Peyer's patch (tissue), 4 donors: ENCODE measurements at regions not wholly inside any gene's neighbourhood (a gene's known extent, or its start where the extent isn't known, plus 50 kb on each side); places are given as distances from the start of the nearest gene placed in this dataset.

Experiments used
- DNase-seq, 3 donors: peaks; one replicate each; pipeline ENCODE4 v3.0.0-alpha.2; 2017 to 2019
- H3K27ac ChIP-seq, 4 donors: fragments of 200-600 bp; sonication (generic); one replicate each; pipeline ENCODE4 v1.5.1; 2016 to 2019
- H3K27me3 ChIP-seq, 2 donors: fragments of 200-600 bp; sonication (generic); one replicate each; pipeline ENCODE4 v1.5.1; 2019
- H3K36me3 ChIP-seq, 3 donors: fragments of 200-600 bp; sonication (generic); one replicate each; pipeline ENCODE4 v1.5.1; 2016 to 2019
- H3K4me1 ChIP-seq, 4 donors: fragments of 200-600 bp; sonication (generic); one replicate each; pipeline ENCODE4 v1.5.1; 2016 to 2019
- H3K4me3 ChIP-seq, 4 donors: fragments of 200-600 bp; sonication (generic); 1 replicate in 3 of 4; 2 replicates in 1 of 4; pipeline ENCODE4 v1.5.1; 2016 to 2019; ENCODE audit warnings: mild to moderate bottlenecking in 1 of 4
- H3K9me3 ChIP-seq, 4 donors: fragments of 200-600 bp; sonication (generic); one replicate each; pipeline ENCODE4 v1.5.1; 2016 to 2019; ENCODE audit warnings: mild to moderate bottlenecking in 1 of 4
- POLR2A ChIP-seq, 2 donors: fragments of 450-650 bp; IDR thresholded peaks; one replicate each; pipeline ENCODE4 v1.5.1; 2017; ENCODE audit warnings: antibody characterized with exemption in 2 of 2, mild to moderate bottlenecking in 2 of 2, moderate library complexity in 2 of 2
- TF ChIP-seq, protein P1 (sequence below), 6 experiments: fragments of 450-650 bp in 4 of 6; fragments of 200-600 bp in 2 of 6; sonication (generic) in 1 of 6; IDR thresholded peaks; one replicate each; pipeline ENCODE4 v1.5.1; 2017 to 2019; ENCODE audit warnings: antibody characterized with exemption in 6 of 6, mild to moderate bottlenecking in 3 of 6, moderate library complexity in 1 of 6

DNA sequence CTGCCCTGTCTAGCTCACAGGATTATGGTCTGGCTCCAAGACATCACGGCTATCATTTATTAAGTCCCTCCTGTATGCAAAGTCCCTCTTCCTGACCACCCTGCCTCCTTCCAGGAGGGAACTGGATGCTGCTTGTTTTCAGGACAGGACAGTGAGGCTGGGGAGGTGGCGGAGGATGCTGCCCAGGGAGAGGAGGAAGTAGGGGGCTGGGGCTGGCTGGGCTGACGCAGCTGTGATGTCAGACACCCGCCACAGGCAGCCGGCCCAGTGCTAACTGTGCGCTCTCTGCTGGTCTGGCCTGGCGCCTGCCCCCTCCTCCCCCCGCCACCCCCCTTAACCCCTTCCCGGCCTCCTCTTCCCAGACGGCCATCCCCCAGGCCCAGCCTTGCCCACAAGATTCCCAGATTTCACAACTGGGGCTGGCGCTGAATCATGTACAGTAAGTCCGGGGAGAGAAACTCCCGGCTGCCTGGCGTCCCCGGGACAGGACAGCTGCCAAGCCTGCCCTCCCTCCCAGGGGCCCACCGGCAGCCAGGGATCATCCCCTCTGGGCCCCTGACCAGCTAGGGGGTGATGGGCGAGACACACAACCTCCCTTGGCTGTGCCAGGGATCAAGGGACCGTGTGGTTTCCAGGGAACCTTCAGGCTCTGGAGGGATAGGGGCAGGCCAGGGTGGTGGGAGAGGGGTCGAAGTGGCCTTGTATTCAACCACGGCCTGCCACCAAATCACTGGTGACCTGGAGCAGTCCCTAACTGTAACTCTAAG is 118.1 kb downstream of the CEBPB start:
- Histone ChIP-seq H3K27me3 (no peaks in the 10 kb centered on the region), H3K36me3 (no peaks in the 10 kb centered on the region), H3K27ac (peak overlapping the region; percentile 60 to 95 (median 76)), H3K9me3 (no peaks in the 10 kb centered on the region), H3K4me1 (peaks cover 0 to 51% (median 5%) of the 10 kb centered on the region in 4 donors), H3K4me3 (no peak overlapping the region)
- DNase-seq, result peak; percentile 42 to 85 (median 70)
- peak in 1 of 2 donors; percentile 37 for TF ChIP-seq POLR2A (IDR thresholded peaks at IDR 0.05)
- TF ChIP-seq, protein P1, sequence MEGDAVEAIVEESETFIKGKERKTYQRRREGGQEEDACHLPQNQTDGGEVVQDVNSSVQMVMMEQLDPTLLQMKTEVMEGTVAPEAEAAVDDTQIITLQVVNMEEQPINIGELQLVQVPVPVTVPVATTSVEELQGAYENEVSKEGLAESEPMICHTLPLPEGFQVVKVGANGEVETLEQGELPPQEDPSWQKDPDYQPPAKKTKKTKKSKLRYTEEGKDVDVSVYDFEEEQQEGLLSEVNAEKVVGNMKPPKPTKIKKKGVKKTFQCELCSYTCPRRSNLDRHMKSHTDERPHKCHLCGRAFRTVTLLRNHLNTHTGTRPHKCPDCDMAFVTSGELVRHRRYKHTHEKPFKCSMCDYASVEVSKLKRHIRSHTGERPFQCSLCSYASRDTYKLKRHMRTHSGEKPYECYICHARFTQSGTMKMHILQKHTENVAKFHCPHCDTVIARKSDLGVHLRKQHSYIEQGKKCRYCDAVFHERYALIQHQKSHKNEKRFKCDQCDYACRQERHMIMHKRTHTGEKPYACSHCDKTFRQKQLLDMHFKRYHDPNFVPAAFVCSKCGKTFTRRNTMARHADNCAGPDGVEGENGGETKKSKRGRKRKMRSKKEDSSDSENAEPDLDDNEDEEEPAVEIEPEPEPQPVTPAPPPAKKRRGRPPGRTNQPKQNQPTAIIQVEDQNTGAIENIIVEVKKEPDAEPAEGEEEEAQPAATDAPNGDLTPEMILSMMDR (IDR thresholded peaks at IDR 0.05), result no peak

DNA sequence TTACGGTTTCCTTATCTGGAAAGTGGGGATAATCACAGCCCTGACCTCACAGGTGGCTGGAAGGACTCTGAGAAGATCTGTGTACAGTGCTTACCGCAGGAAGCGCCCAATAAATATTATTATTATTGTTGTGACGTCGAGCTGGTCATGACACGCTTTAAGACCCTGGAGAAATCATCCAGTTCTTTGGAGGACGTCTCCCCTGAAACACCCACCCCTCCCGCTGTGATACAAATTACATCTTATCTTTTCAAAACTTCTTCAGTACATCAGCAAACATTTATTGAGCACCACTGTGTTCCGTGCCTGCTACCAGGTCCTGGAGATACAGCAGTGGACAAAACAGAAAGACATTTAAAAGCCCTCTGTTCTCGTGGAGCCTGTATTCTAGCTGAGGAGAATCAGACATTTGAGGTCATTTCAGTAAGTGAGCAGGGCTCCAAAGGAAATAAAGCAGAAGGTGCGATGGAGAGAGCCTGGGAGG is 118.7 kb downstream of the CEBPB start:
- no peak for DNase-seq
- H3K4me3 ChIP-seq, result no peak overlapping the region

DNA sequence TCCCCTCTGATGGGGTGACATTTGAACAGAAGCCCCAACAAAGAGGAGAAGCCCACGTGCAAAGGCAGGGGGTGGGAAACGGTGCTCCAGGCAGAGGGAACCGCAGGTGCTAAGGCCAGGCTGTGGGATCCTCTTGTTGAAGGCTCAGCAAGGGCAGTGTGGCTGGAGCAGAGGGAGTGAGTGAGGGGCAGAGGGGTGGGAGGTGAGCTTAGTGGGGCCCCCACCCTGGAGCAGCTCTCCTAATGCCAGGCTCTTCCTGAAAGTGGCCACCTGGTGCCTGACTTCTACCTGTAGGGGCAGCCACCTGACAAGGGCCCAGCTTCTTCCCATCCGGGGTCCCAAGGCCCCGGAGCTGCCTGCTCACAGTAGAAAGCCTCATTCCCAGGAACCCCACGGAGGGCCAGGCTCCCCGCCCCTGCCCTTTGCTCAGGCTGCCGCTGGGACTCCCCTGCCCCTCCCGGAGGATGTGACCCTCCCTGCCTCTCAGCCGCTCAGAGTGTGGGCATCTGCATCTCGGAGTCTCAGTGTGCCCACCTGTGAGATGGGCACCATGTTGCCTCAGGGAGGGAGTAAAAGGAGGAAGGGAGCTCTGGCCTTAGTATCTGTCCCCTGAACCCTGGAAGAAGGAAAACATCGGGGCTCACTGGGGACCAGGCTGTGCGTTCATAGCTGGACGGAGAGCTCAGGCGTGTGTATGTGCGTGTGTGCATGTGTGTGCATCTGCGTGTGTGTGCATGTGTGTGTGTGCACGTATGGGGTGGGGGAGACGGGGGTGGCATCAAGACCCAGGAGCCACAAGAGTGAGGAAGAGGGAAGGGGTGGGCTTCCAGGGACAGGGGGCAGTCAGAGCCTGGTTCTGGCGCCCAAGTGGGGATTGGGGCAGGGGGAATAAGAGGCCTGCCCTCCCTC is 119.4 kb downstream of the CEBPB start:
- no peak overlapping the region for H3K4me3 ChIP-seq
- no peaks in the 10 kb centered on the region for H3K36me3 ChIP-seq

More for the DNA sequence above, 118.7 kb downstream of the CEBPB start:
- Histone ChIP-seq H3K36me3 (no peaks in the 10 kb centered on the region), H3K9me3 (no peaks in the 10 kb centered on the region), H3K27ac (peak overlapping the region; percentile 60 to 95 (median 76)), H3K27me3 (no peaks in the 10 kb centered on the region), H3K4me1 (peaks cover 0 to 45% (median 5%) of the 10 kb centered on the region in 4 donors)
- TF ChIP-seq, protein P1 (IDR thresholded peaks at IDR 0.05), result no peak
- no peak for TF ChIP-seq POLR2A (IDR thresholded peaks at IDR 0.05)

DNA sequence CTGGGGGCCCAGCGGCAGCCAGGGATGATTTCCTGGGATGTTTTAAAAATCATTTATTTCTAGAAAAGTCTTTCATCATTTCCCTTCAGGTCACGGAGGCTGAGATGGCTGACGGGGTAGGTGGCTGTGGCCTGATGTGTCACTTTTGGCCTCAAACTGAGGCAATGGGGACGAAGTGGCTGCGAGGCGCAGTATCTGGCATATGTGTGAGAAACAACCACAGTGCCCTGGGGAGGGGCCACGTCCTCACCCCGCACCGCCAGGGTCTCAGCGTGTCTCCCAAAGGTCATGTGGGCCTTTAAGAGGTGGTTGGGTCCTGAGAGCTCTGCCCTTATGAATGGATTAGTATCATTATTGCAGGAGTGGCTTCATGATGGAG is 120.0 kb downstream of the CEBPB start:
- TF ChIP-seq, protein P1 (IDR thresholded peaks at IDR 0.05), result no peak
- no peak for TF ChIP-seq POLR2A (IDR thresholded peaks at IDR 0.05)
- Histone ChIP-seq H3K36me3 (no peaks in the 10 kb centered on the region), H3K27ac (peak overlapping the region in 1 of 4 donors; percentile 95)

More for the DNA sequence above, 119.4 kb downstream of the CEBPB start:
- peak overlapping the region; percentile 60 to 95 (median 76) for H3K27ac ChIP-seq
- H3K9me3 ChIP-seq, result no peaks in the 10 kb centered on the region
- no peak for TF ChIP-seq POLR2A (IDR thresholded peaks at IDR 0.05)
- TF ChIP-seq, protein P1 (IDR thresholded peaks at IDR 0.05), result no peak
- peak in 1 of 3 donors; percentile 45 for DNase-seq
- no peaks in the 10 kb centered on the region for H3K27me3 ChIP-seq
- peaks cover 0 to 38% (median 5%) of the 10 kb centered on the region in 4 donors for H3K4me1 ChIP-seq

DNA sequence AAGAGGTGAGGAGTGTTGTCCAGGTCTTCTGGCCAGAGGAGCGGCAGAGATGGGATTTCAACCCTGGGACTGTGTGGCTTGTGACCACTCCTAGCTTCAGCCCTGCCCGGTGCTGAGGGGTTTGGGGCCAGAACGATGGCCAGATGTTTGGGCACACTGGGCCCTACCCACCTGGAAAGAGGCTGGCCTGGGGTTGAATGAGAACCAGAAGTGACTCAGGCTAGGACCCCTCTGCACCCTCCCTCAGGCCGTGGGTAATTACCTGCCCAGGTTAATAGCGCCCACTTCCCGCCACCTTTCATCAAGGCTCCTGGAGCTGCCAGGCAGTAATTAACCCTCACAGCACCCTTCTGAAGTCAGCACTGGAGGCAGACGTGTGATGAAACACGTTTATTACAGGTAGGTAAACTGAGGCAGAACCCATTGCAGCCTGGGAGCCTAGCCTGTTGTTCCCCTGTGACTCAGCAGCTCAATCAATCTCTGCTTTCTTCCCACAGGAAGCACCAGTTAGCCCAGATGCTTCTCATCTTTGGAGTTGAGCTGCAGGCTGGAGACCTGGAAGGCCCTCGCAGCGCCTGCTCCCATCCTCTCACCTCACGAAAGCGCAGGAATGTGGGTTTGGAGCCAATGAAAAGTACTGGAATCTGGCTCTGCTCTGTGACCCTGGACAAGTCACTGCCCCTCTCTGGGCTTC is 120.8 kb downstream of the CEBPB start:
- peak in 1 of 3 donors; percentile 38 for DNase-seq
- Histone ChIP-seq H3K27me3 (no peaks in the 10 kb centered on the region), H3K36me3 (no peaks in the 10 kb centered on the region), H3K4me1 (peaks cover 0 to 24% (median 4%) of the 10 kb centered on the region in 4 donors), H3K9me3 (no peaks in the 10 kb centered on the region), H3K27ac (peak overlapping the region in 2 of 4 donors; percentile 57 to 95), H3K4me3 (no peak overlapping the region)
- TF ChIP-seq, protein P1 (IDR thresholded peaks at IDR 0.05), result no peak
- no peak for TF ChIP-seq POLR2A (IDR thresholded peaks at IDR 0.05)

More for the DNA sequence above, 120.0 kb downstream of the CEBPB start:
- Histone ChIP-seq H3K4me3 (no peak overlapping the region), H3K4me1 (peaks cover 0 to 32% (median 5%) of the 10 kb centered on the region in 4 donors), H3K9me3 (no peaks in the 10 kb centered on the region), H3K27me3 (no peaks in the 10 kb centered on the region)
- DNase-seq, result peak in 1 of 3 donors; percentile 37
